ENCODE measurements at regions not wholly inside any gene's neighbourhood (a gene's known extent, or its start where the extent isn't known, plus 50 kb on each side); places are given as distances from the start of the nearest gene placed in this dataset.

GRCh38 chr16:66165879-66166278 lies 200.6 kb upstream of the CDH5 start:
- TF ChIP-seq CTCF (IDR thresholded peaks at IDR 0.05) (no peak), POLR2AphosphoS5 (IDR thresholded peaks at IDR 0.05) (no peak), EP300 (IDR thresholded peaks at IDR 0.05) (no peak), POLR2A (IDR thresholded peaks at IDR 0.05) (no peak)
